ENCODE measurements at regions not wholly inside any gene's neighbourhood (a gene's known extent, or its start where the extent isn't known, plus 50 kb on each side); places are given as distances from the start of the nearest gene placed in this dataset.

GRCh38 chrX:45784590-45784989 is 583.9 kb upstream of the DIPK2B start:
- TF ChIP-seq POLR2AphosphoS5 (IDR thresholded peaks at IDR 0.05; ENCODE audit: low read depth, low read length): no peak
- TF ChIP-seq POU2F2 (IDR thresholded peaks at IDR 0.05; ENCODE audit: low read depth, low read length): no peak
- no peak for TF ChIP-seq POLR2A (IDR thresholded peaks at IDR 0.05; ENCODE audit: low read depth, low read length)
- TF ChIP-seq SPI1 (IDR thresholded peaks at IDR 0.05; ENCODE audit: low read depth, low read length): no peak
- no peak for TF ChIP-seq TAF1 (IDR thresholded peaks at IDR 0.05; ENCODE audit: low read depth, low read length)
- TF ChIP-seq PAX5 (IDR thresholded peaks at IDR 0.05; ENCODE audit: insufficient read depth, low read length, severe bottlenecking): no peak
